NCI-H526 treated with DMSO at 0.1 percent for 48 hours (cell line): ENCODE measurements at regions not wholly inside any gene's neighbourhood (a gene's known extent, or its start where the extent isn't known, plus 50 kb on each side); places are given as distances from the start of the nearest gene placed in this dataset.

Experiments
- DNase-seq: peaks from one replicate; lab custom pipeline; 2025; lab: John Stamatoyannopoulos, UW

DNA sequence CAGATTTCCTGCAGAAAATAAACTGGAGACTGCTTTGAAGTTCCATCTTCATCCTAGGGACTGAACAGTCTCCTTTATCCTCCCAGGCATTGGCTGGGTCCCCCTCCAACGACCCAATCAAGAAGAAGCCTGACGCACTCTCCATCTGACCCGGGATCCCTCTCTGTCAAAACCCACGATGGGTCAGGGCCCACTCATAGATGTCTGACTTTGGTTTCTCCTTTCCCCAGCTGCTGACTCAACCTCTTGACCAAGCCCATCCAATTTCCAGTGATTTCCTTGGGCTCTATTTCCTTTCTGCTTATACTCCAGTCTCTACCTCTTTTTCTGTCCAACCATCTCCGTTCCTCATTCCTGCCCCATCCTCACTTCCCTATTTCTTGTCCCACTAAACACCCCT is 189.7 kb downstream of the MIAT start:
- no peak for DNase-seq

DNA sequence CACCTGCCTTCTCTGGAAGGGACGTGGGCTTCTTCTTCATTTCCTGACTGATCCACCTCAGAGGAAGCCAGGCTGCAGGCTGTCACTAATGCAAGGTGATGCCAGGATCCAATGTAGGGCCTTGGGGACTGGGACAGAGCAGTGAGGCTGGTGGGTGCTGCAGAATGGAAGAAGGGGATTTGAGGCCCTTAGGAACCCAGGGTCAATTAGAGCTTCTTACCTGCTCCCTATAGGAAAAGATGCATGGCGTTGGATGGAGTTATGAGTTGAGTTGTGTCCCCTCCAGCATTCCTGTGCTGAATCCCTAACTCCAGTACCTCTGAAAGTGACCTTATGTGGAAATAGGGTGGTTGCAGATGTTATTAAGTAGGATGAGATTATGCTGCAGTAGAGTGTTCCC is 190.4 kb downstream of the MIAT start:
- no peak for DNase-seq

- no peak for DNase-seq
These were observed 191.0 kb downstream of the MIAT start for GRCh38 chr22:26848244-26848920.

- DNase-seq: no peak
These were observed 192.2 kb downstream of the MIAT start for GRCh38 chr22:26849575-26849974.

- DNase-seq: no peak
These were observed 193.7 kb downstream of the MIAT start for GRCh38 chr22:26851125-26851524.

DNA sequence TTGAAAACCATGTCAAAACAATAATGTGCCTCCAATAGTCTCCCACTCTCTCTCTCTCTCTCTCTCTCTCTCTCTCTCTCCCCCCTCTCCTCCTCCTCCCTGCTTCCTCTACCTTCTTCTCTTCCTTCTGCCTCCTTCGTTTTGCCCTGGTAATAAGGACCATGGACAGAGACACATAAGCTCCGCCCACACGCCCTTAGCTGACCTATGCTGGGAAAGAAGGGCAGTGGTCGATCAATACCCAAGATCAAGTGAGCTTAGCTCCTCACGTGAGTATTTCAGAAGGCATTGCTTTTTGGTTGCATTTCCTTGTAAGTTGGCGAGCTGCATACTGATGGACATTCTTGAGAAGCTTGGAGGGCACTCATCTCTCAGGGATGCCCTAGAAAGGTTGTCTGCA is 194.8 kb downstream of the MIAT start:
- no peak for DNase-seq

GRCh38 chr22:26853071-26853470 is 195.7 kb downstream of the MIAT start:
- no peak for DNase-seq

DNA sequence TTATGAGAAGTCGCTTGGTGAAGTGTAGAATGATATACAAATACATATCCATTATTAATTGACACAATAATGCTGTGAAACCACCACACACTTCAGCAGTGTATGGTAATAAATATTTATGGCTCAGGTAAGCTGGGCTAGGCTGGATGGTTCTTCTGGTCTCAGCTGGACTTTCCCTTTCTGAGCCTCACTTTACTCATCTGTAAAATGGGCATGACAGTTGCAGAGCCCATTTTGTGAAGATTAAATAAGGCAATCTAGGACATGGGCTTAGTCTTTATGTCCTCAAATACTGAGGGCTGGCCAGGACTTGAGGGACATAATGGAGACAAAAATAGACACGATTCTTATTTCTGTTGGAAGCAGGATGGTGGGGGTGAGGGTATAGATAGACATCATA is 196.1 kb downstream of the MIAT start:
- DNase-seq: no peak

DNA sequence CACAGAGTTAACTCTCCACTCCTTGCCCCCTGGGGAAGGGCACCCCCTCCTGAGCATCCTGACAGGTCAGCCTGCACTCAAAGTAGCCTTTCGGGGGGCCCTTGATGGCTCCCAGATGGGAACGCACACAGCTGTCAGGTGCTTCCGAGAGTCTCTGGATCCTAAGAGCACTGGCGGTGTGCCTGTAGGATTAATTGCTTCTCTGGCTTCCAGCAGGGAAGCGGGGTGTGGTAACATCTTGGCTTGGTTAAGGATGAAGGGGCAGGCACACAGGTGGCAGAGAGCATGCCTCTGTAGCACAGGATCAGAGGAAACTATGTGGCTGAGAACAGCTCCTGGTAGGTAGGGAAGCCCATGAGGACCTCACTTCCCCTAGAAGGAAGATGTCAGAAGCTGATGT is 199.8 kb downstream of the MIAT start:
- DNase-seq: no peak

DNA sequence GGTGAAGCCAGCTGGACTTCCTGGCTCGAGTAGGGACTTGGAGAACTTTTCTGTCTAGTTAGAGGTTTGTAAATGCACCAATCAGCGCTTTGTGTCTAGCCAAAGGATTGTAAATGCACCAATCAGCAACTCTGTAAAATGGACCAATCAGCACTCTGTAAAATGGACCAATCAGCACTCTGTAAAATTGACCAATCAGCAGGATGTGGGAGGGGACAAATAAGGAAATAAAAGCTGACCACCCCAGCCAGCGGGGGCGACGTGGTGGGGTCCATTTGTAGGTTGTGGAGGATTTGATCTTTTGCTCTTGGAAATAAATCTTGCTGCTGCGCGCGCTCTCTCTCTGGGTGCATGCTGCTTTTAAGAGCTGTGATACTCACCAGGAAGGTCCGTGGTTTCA is 202.9 kb downstream of the MIAT start:
- DNase-seq: no peak

DNA sequence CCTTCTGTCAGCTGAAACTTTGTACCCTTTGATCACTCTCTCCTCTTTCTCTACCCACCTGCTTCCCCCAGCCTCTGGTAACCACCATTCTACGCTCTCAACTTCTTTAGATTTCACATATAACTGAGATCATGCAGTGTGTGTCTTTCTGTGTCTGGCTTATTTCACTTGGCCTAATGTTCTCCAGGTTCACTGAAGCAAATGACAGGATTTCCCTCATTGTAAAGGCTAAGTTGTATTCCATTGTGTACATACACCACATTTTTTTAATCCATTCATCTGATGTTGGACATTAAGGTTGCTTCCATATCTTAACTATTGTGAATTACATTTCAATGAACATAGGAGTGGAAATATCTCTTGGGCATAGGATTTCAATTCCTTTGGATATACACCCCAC is 207.6 kb downstream of the MIAT start:
- DNase-seq: no peak

GRCh38 chr22:26883393-26883792 is 226.0 kb downstream of the MIAT start:
- DNase-seq: no peak

- no peak for DNase-seq
These were observed 227.5 kb downstream of the MIAT start for GRCh38 chr22:26884921-26885320.

DNA sequence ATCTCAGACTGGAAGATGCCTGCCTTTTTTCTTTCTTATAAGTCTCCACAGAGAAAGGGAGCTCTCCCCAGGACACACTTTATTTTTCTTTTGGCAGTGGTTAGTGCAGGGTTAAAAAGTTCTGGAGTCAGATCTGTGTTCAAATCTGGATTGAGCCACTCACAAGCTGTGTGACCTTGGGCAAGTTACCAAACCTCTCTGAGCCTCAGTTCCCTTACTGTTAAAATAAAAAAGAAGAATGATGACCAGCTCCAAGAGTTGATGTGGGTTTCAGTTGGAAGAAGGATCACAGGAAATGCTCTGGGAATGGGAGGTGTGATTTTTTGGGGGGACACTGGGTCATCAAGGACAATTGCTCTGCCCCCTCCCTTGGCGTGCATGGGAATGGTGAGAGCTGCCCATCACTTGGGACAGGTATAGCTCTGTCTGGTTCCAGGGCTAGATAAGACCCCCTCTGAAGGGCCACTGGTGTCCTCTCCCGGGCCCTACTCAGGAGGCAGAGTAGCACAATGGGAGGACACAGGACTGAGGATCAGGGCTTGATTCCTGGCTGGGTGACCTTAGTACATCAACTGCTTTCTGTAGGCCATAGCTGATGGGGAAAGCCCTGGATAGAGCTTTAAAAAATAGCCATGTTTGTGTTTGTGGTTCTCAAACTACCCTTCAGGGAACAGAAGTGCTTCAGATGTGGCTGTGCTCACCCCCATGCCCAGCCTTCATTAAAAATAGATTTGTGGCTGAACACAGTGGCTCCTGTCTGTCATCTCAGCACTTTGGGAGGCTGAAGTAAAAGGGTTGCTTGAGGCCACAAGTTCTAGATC is 228.3 kb downstream of the MIAT start:
- no peak for DNase-seq

DNA sequence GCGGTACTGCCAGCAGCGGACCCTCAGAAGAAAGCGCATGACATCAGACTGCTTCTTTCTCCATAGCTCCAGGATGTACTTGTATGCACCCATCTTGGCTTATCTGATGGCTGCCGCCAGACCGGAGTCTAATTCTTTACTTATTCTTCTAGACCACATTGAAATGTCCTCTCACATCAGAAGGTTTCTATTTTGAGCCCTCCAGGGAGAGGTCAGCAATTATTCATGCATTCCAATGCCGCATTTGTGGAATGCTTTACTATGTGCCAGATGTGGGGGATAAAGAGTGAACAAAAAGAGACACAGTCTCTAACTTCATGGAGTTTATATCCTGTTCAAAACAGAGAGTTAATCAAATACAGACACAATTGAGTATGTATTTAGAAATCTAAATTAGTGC is 230.1 kb downstream of the MIAT start:
- DNase-seq: no peak

GRCh38 chr22:26887916-26888315 is 230.5 kb downstream of the MIAT start:
- DNase-seq: no peak

DNA sequence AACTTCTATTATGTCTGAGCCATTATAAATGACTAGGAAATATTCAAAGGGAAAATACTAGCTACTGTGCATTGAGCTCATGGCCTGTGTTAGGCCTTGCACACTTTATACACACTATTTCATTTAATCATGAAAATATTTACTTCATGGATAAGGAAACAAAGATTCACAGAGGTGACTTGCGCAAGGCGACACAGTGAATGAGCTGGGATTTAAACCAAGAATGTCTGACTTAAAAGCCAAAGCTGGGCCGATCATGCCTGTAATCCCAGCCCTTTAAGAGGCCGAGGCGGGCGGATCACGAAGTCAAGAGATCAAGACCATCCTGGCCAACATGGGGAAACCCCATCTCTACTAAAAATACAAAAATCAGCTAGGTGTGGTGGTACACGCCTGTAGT is 231.5 kb downstream of the MIAT start:
- no peak for DNase-seq

- DNase-seq: no peak
These were observed 232.4 kb downstream of the MIAT start for GRCh38 chr22:26889802-26890201.

DNA sequence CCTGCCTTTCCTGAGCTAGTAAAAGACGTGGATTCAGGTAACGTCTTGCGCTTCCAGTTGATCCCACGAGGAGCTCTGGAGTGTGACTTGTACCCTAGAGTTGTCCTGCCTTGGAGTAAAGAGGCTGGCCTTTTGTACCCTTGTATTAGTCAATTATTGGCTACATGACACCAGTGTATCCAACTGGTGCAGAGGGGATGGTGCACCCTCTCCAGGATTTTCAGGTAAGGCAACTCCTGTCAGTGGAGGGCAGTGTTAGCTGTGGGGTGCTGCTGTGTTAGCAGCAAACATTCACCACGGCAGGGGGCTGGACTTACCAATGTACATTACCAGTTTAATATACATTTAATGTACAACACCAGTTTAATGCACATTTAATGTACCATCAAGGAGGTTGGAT is 233.5 kb downstream of the MIAT start:
- peak; percentile 24 for DNase-seq

DNA sequence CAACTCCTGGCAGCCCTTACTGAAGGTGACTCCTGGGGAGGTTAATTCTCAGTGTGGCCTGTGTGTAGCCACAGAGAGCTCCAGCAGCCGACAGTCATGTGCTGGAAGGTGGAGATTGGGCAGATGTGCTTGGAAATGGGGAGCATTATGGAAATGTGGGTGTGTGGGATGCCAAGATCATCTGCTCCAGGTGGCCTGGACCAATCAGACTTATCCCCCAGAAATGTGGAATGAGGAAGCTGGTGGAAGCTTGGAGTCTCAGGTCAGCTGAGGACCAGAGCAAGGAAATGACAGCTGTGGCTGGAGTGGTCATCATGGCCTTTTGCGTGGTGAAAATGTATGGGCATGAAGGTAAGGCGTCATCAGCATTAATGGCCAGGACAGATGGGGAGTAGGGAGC is 234.0 kb downstream of the MIAT start:
- no peak for DNase-seq

- no peak for DNase-seq
These were observed 235.0 kb downstream of the MIAT start for GRCh38 chr22:26892166-26893041.

DNA sequence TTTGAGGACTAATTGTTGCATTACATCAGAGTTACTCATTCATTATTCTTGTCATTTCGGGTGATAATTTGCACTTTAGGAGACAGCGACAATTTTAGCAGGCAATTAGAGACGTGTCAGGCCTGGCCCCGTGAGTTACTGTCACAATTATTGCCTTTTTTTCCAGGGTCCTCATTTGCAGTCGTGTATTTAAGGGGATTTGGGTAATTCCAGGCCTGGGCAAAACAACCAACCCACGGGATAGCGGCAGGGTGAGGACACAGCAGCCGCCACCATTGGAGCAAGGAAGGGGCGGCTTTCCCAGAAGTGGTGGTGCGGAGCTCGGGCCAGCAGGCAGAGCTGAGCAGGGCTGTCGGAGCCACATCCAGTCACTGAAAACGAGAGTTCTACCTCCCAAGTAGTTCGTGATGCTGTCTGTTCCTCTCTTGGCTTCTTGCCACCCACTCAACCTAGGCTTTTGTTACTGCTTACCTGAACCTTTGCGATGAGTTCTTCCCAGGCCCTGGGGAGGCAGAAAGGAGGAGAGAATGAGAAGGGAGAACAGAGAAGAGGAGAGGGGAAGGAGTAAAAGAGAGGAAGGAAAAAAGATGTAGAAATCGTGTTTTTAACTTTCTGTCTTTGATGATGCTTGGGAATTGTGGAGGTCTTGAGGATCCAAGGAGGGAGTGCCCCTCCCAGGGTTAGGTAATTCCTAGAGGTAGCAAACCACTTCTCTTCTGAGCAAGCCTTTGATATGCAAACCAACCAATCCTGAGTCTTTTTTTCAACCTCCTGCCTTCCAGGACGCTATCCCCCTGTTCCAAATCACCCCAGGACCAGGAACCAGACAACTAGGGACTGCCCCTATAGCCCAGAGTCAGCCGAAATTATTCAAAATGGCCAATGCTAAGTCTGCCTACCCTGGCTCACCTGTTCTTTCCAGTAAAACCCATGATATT is 236.1 kb downstream of the MIAT start:
- no peak for DNase-seq
